CD4-positive, alpha-beta T cell treated with Interleukin-2 at 100 ng/mL for 4 hours (primary cell): ENCODE measurements at regions not wholly inside any gene's neighbourhood (a gene's known extent, or its start where the extent isn't known, plus 50 kb on each side); places are given as distances from the start of the nearest gene placed in this dataset.

Source experiments
- DNase-seq: peaks from one replicate; pipeline ENCODE4 v3.0.0-alpha.2; 2020; ENCODE audit warnings: low spot score

GRCh38 chr2:14533131-14533757 is 99.3 kb upstream of the LRATD1 start:
- no peak for DNase-seq

- DNase-seq = no peak
Observed at GRCh38 chr2:14535156-14535555, 97.4 kb upstream of the LRATD1 start.

GRCh38 chr2:14536976-14537375 is 95.5 kb upstream of the LRATD1 start:
- no peak for DNase-seq

GRCh38 chr2:14540015-14540414 is 92.5 kb upstream of the LRATD1 start:
- DNase-seq = no peak

- DNase-seq = no peak
Observed at GRCh38 chr2:14543284-14543683, 89.2 kb upstream of the LRATD1 start.

- DNase-seq = no peak
Observed at GRCh38 chr2:14544247-14544646, 88.3 kb upstream of the LRATD1 start.

- no peak for DNase-seq
Observed at GRCh38 chr2:14547830-14548229, 84.7 kb upstream of the LRATD1 start.

- DNase-seq = no peak
Observed at GRCh38 chr2:14550658-14551057, 81.9 kb upstream of the LRATD1 start.

GRCh38 chr2:14551069-14551468 is 81.4 kb upstream of the LRATD1 start:
- no peak for DNase-seq

- no peak for DNase-seq
Observed at GRCh38 chr2:14552286-14552685, 80.2 kb upstream of the LRATD1 start.

GRCh38 chr2:14552818-14553217 is 79.7 kb upstream of the LRATD1 start:
- no peak for DNase-seq

GRCh38 chr2:14554849-14555545 is 77.5 kb upstream of the LRATD1 start:
- DNase-seq = no peak

GRCh38 chr2:14557111-14557510 is 75.4 kb upstream of the LRATD1 start:
- no peak for DNase-seq

- DNase-seq = no peak
Observed at GRCh38 chr2:14557916-14558315, 74.6 kb upstream of the LRATD1 start.

- no peak for DNase-seq
Observed at GRCh38 chr2:14558335-14558919, 74.1 kb upstream of the LRATD1 start.

GRCh38 chr2:14560716-14561115 is 71.8 kb upstream of the LRATD1 start:
- DNase-seq = no peak

- DNase-seq = no peak
Observed at GRCh38 chr2:14563324-14563723, 69.2 kb upstream of the LRATD1 start.

- DNase-seq = no peak
Observed at GRCh38 chr2:14565666-14566065, 66.9 kb upstream of the LRATD1 start.

- DNase-seq = no peak
Observed at GRCh38 chr2:14567561-14567960, 65.0 kb upstream of the LRATD1 start.

- no peak for DNase-seq
Observed at GRCh38 chr2:14569294-14569693, 63.2 kb upstream of the LRATD1 start.

GRCh38 chr2:14572633-14573032 is 59.9 kb upstream of the LRATD1 start:
- no peak for DNase-seq

- no peak for DNase-seq
Observed at GRCh38 chr2:14577843-14578242, 54.7 kb upstream of the LRATD1 start.
